HEK293T (cell line): ENCODE measurements at regions not wholly inside any gene's neighbourhood (a gene's known extent, or its start where the extent isn't known, plus 50 kb on each side); places are given as distances from the start of the nearest gene placed in this dataset.

ENCODE experiments used
- CTBP1 ChIP-seq: fragments of 450-650 bp; IDR thresholded peaks from 2 replicates; pipeline ENCODE4 v1.6.1; 2016; ENCODE audit warnings: borderline replicate concordance
- ELF4 ChIP-seq: fragments of 450-650 bp; IDR thresholded peaks from 2 replicates; pipeline ENCODE4 v1.6.1; 2017; ENCODE audit warnings: antibody characterized with exemption
- FOXA1 ChIP-seq: fragments of 450-650 bp; IDR thresholded peaks from 2 replicates; pipeline ENCODE4 v1.6.1; 2016; ENCODE audit warnings: mild to moderate bottlenecking
- FOXK2 ChIP-seq: fragments of 450-650 bp; IDR thresholded peaks from 2 replicates; pipeline ENCODE4 v1.6.1; 2016; ENCODE audit warnings: mild to moderate bottlenecking
- FOXM1 ChIP-seq: fragments of 450-650 bp; IDR thresholded peaks from 2 replicates; pipeline ENCODE4 v1.6.1; 2017; ENCODE audit warnings: mild to moderate bottlenecking, borderline replicate concordance
- PKNOX1 ChIP-seq: fragments of 450-650 bp; IDR thresholded peaks from 2 replicates; pipeline ENCODE4 v1.6.1; 2016
- ZNF384 ChIP-seq: fragments of 450-650 bp; IDR thresholded peaks from 2 replicates; pipeline ENCODE4 v1.6.1; 2016

GRCh38 chr15:95162967-95163531, 931.7 kb downstream of the MCTP2 start:
- TF ChIP-seq CTBP1 = no peak
- no peak for TF ChIP-seq FOXM1
- TF ChIP-seq ELF4 = no peak
- no peak for TF ChIP-seq PKNOX1
- no peak for TF ChIP-seq FOXA1
- no peak for TF ChIP-seq FOXK2
- TF ChIP-seq ZNF384 = no peak
